ENCODE measurements at regions not wholly inside any gene's neighbourhood (a gene's known extent, or its start where the extent isn't known, plus 50 kb on each side); places are given as distances from the start of the nearest gene placed in this dataset.

DNA sequence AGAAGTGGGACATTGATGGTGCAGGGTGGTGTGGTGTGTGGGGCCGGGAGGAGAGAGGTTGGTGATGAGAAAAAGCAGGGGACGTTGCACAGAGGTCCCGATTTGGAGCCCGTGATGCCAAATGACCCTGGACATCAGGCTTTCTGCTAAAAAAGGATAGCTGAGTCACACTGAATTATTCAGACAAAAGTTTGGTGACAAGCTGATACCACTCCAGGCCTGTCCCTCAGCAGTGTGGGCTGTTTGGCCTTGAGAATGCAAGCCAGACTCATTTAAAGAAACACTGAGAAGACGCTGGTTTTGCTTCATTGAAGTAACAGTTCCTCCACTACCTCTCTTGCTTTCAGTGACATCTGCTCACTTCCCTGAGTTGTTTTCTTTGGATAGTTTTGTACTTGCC lies 262.1 kb upstream of the PWP1 start:
- no peak for DNase-seq (ENCODE audit: low spot score)
- H3K79me2 ChIP-seq (ENCODE audit: insufficient read depth, low read depth, low read length): no peaks in the 10 kb centered on the region
- BruUV-seq (replicated peaks): no TSS peak
- CTCF ChIA-PET (ENCODE audit: unreplicated experiment): no interaction called here
- H3K4me2 ChIP-seq (ENCODE audit: low read length): no peak overlapping the region
- no peaks in the 10 kb centered on the region for H3K4me1 ChIP-seq (ENCODE audit: insufficient read depth, low read length, poor library complexity, severe bottlenecking)
- intact Hi-C loops (cut with micrococcal nuclease; ENCODE audit: unreplicated experiment): no loop called here
- no peaks in the 10 kb centered on the region for H4K20me1 ChIP-seq (ENCODE audit: insufficient read depth, low read length)
- H3K4me3 ChIP-seq (ENCODE audit: low read depth, low read length, poor library complexity, severe bottlenecking): no peak overlapping the region
- TF ChIP-seq EZH2phosphoT487 (IDR thresholded peaks at IDR 0.05; ENCODE audit: borderline replicate concordance, low read depth, low read length): no peak
- TF ChIP-seq, protein P1, sequence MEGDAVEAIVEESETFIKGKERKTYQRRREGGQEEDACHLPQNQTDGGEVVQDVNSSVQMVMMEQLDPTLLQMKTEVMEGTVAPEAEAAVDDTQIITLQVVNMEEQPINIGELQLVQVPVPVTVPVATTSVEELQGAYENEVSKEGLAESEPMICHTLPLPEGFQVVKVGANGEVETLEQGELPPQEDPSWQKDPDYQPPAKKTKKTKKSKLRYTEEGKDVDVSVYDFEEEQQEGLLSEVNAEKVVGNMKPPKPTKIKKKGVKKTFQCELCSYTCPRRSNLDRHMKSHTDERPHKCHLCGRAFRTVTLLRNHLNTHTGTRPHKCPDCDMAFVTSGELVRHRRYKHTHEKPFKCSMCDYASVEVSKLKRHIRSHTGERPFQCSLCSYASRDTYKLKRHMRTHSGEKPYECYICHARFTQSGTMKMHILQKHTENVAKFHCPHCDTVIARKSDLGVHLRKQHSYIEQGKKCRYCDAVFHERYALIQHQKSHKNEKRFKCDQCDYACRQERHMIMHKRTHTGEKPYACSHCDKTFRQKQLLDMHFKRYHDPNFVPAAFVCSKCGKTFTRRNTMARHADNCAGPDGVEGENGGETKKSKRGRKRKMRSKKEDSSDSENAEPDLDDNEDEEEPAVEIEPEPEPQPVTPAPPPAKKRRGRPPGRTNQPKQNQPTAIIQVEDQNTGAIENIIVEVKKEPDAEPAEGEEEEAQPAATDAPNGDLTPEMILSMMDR (conservative IDR thresholded peaks at IDR 0.05; ENCODE audit: low read length): no peak
- H3K9me3 ChIP-seq (ENCODE audit: low read length): no peaks in the 10 kb centered on the region
- no peaks in the 10 kb centered on the region for H3K9me2 ChIP-seq (ENCODE audit: insufficient read depth, low read length)
- no peaks in the 10 kb centered on the region for H3K36me3 ChIP-seq (ENCODE audit: insufficient read depth, low read length)
- POLR2A ChIA-PET: interaction anchor here (0.6 kb wide), 1 partner anchor 270 kb away, joined by 3 read pairs; no protein-coding TSS in a partner anchor
- no peak overlapping the region for H2AFZ ChIP-seq (ENCODE audit: low read length)
- H3K27ac ChIP-seq (ENCODE audit: low read depth, low read length, poor library complexity, severe bottlenecking): no peak overlapping the region

DNA sequence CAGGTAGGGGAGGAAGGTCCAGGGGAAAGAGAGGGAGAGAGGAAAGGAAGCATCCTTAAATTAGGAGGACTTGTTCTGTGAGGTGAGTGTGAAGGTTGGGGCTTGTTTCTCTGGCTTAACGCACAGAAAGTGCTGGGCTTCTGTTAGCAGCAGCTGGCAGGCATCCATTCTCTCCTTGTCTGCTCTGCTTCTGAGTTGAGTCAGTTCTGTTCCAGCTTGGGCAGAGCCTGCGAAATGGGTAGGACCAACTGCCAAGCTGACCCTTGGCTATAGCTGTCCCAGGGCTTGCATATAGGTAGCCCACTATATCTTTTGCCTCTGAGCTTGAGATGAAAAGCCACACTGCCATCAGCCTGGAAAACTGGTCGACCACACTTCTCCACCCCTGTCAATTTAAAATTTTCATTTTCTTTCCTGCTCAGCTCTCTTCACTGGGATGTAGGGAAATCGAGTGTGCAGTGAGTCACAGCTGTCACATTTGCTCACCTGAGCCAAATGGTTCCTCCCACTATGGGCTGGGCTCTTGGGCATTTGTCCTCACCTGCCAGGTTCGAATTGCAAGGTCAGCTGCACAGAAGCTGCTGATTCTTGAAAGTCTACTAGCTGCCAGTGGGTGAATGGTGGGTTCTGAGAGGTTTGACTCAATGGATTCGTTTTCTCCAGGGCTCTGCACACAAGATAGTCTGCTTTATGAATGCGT lies 256.4 kb upstream of the PWP1 start:
- TF ChIP-seq EZH2phosphoT487 (IDR thresholded peaks at IDR 0.05; ENCODE audit: borderline replicate concordance, low read depth, low read length): no peak
- TF ChIP-seq, protein P1 (conservative IDR thresholded peaks at IDR 0.05; ENCODE audit: low read length): no peak

DNA sequence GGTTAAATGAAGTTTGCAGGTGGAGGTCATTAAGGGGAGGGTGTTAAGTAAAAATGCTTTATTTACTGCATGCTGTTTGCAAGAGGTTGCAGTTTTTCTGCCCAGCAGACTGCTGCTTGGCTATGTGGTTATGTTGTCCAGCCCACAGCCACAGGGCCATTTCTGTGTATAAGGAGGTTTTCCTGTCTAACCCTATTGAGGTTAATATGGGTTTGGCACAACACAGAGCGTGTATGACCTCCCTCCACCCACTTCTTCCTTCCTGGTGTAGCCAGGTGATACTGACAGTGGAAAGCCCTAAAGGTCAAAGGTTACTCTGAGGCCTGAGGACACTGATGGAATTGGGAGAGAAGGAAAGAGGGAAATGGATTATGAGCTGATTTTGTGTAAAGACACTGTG lies 253.7 kb upstream of the PWP1 start:
- no TSS peak for BruUV-seq (replicated peaks)
- intact Hi-C loops (cut with micrococcal nuclease; ENCODE audit: unreplicated experiment): no loop called here
- no peak for DNase-seq (ENCODE audit: low spot score)

More for the DNA sequence above, 256.4 kb upstream of the PWP1 start:
- Histone ChIP-seq H3K9me3 (ENCODE audit: low read length) (no peaks in the 10 kb centered on the region), H2AFZ (ENCODE audit: low read length) (no peak overlapping the region), H3K9me2 (ENCODE audit: insufficient read depth, low read length) (no peaks in the 10 kb centered on the region), H4K20me1 (ENCODE audit: insufficient read depth, low read length) (no peaks in the 10 kb centered on the region), H3K4me1 (ENCODE audit: insufficient read depth, low read length, poor library complexity, severe bottlenecking) (no peaks in the 10 kb centered on the region), H3K36me3 (ENCODE audit: insufficient read depth, low read length) (no peaks in the 10 kb centered on the region), H3K4me2 (ENCODE audit: low read length) (no peak overlapping the region), H3K27ac (ENCODE audit: low read depth, low read length, poor library complexity, severe bottlenecking) (no peak overlapping the region), H3K4me3 (ENCODE audit: low read depth, low read length, poor library complexity, severe bottlenecking) (no peak overlapping the region), H3K79me2 (ENCODE audit: insufficient read depth, low read depth, low read length) (no peaks in the 10 kb centered on the region)
- POLR2A ChIA-PET: interaction anchor here (0.6 to 0.8 kb wide), 2 partner anchors 35 to 228 kb away, joined by 3 read pairs; no protein-coding TSS in a partner anchor
- intact Hi-C loops (cut with micrococcal nuclease; ENCODE audit: unreplicated experiment): no loop called here
- CTCF ChIA-PET (ENCODE audit: unreplicated experiment): no interaction called here
- BruUV-seq (replicated peaks): no TSS peak
- no peak for DNase-seq (ENCODE audit: low spot score)

More for the DNA sequence above, 253.7 kb upstream of the PWP1 start:
- no peaks in the 10 kb centered on the region for H3K9me3 ChIP-seq (ENCODE audit: low read length)
- no peak for TF ChIP-seq EZH2phosphoT487 (IDR thresholded peaks at IDR 0.05; ENCODE audit: borderline replicate concordance, low read depth, low read length)
- TF ChIP-seq, protein P1 (conservative IDR thresholded peaks at IDR 0.05; ENCODE audit: low read length): no peak
- no peak overlapping the region for H3K4me3 ChIP-seq (ENCODE audit: low read depth, low read length, poor library complexity, severe bottlenecking)
- no peak overlapping the region for H3K4me2 ChIP-seq (ENCODE audit: low read length)
- H3K4me1 ChIP-seq (ENCODE audit: insufficient read depth, low read length, poor library complexity, severe bottlenecking): no peaks in the 10 kb centered on the region
- H3K27ac ChIP-seq (ENCODE audit: low read depth, low read length, poor library complexity, severe bottlenecking): no peak overlapping the region
- no peaks in the 10 kb centered on the region for H3K9me2 ChIP-seq (ENCODE audit: insufficient read depth, low read length)
- H3K36me3 ChIP-seq (ENCODE audit: insufficient read depth, low read length): no peaks in the 10 kb centered on the region
- H3K79me2 ChIP-seq (ENCODE audit: insufficient read depth, low read depth, low read length): no peaks in the 10 kb centered on the region
- ChIA-PET POLR2A (no interaction called here), CTCF (ENCODE audit: unreplicated experiment) (no interaction called here)
- no peak overlapping the region for H2AFZ ChIP-seq (ENCODE audit: low read length)
- H4K20me1 ChIP-seq (ENCODE audit: insufficient read depth, low read length): no peaks in the 10 kb centered on the region
